IMR-90 (cell line): ENCODE measurements at regions not wholly inside any gene's neighbourhood (a gene's known extent, or its start where the extent isn't known, plus 50 kb on each side); places are given as distances from the start of the nearest gene placed in this dataset.

ENCODE experiments used
- ATAC-seq: fragments of 200-7000 bp; cut with Tn5 transposase; 2 replicates; pipeline ENCODE4 v1.9.1; 2020; ENCODE audit warnings: low read depth, mild to moderate bottlenecking, moderate library complexity
- BruUV-seq: library from RNA; stranded (reverse); fragments of 400-500 nt; replicated peaks from 2 replicates; lab custom pipeline; 2021; lab: Mats Ljungman, UMichigan
- CTCF ChIA-PET: fragments of 300-600 bp; formaldehyde crosslinking; extraction: SDS; loops from one replicate; lab custom pipeline; 2021; ENCODE audit warnings: antibody characterized with exemption; lab: Yijun Ruan, JAX
- POLR2A ChIA-PET: fragments of 300-600 bp; sonication (Branson Sonifier 250); formaldehyde crosslinking; loops from one replicate; lab custom pipeline; 2022; ENCODE audit warnings: antibody characterized with exemption; ENCODE audit not compliant: unreplicated experiment; lab: Charles Lee
- DNase-seq: peaks from one replicate; pipeline ENCODE4 v3.0.0; 2013
- H2AFZ ChIP-seq: replicated peaks from 2 replicates; pipeline ENCODE3; 2013; ENCODE audit warnings: low read length, mild to moderate bottlenecking; ENCODE audit not compliant: poor library complexity
- H2AK5ac ChIP-seq: 2 replicates; pipeline ENCODE4 v1.6.1; 2013; ENCODE audit warnings: low read depth, low read length, inconsistent platforms
- H2AK9ac ChIP-seq: replicated peaks from 2 replicates; pipeline ENCODE3; 2013; ENCODE audit warnings: mild to moderate bottlenecking, low read depth, low read length, moderate library complexity; ENCODE audit not compliant: poor library complexity
- H2BK120ac ChIP-seq: 2 replicates; pipeline ENCODE4 v1.6.1; 2013; ENCODE audit warnings: low read depth, low read length, inconsistent platforms
- H2BK15ac ChIP-seq: 3 replicates; pipeline ENCODE4 v1.6.1; 2013; ENCODE audit warnings: low read depth, low read length, inconsistent platforms
- H2BK20ac ChIP-seq: 2 replicates; pipeline ENCODE4 v1.6.1; 2013; ENCODE audit warnings: low read depth, mild to moderate bottlenecking, inconsistent platforms, low read length, moderate library complexity
- H2BK5ac ChIP-seq: 2 replicates; pipeline ENCODE4 v1.6.1; 2013; ENCODE audit warnings: mild to moderate bottlenecking, low read depth, low read length, inconsistent platforms; ENCODE audit not compliant: poor library complexity, severe bottlenecking
- H3K14ac ChIP-seq: replicated peaks from 2 replicates; pipeline ENCODE4 v1.6.1; 2013; ENCODE audit warnings: low read depth, low read length, inconsistent platforms
- H3K18ac ChIP-seq: 2 replicates; pipeline ENCODE4 v1.6.1; 2013; ENCODE audit warnings: low read depth, low read length, control low read depth
- H3K23ac ChIP-seq: 2 replicates; pipeline ENCODE4 v1.6.1; 2013; ENCODE audit warnings: low read depth, low read length, inconsistent platforms
- H3K27ac ChIP-seq: 2 replicates; pipeline ENCODE4 v1.5.1; 2013; ENCODE audit warnings: mild to moderate bottlenecking, control low read depth, low read length; ENCODE audit not compliant: insufficient read depth
- H3K27me3 ChIP-seq: 2 replicates; pipeline ENCODE4 v1.6.1; 2013; ENCODE audit warnings: low read length; ENCODE audit not compliant: control insufficient read depth, insufficient read depth
- H3K36me3 ChIP-seq: 2 replicates; pipeline ENCODE4 v1.6.1; 2013; ENCODE audit warnings: low read length, mixed read lengths; ENCODE audit not compliant: control insufficient read depth, insufficient read depth
- H3K4ac ChIP-seq: 2 replicates; pipeline ENCODE4 v1.6.1; 2013; ENCODE audit warnings: low read depth, low read length, inconsistent platforms
- H3K4me1 ChIP-seq: 2 replicates; pipeline ENCODE4 v1.6.1; 2013; ENCODE audit warnings: low read length, mixed read lengths; ENCODE audit not compliant: control insufficient read depth, insufficient read depth
- H3K4me2 ChIP-seq: 2 replicates; pipeline ENCODE4 v1.6.1; 2013; ENCODE audit warnings: low read depth, mild to moderate bottlenecking, control low read depth, low read length, moderate library complexity
- H3K4me3 ChIP-seq: 2 replicates; pipeline ENCODE4 v1.5.1; 2013; ENCODE audit warnings: low read depth, mild to moderate bottlenecking, control low read depth, low read length, moderate library complexity; ENCODE audit not compliant: insufficient read depth
- H3K56ac ChIP-seq: 2 replicates; pipeline ENCODE4 v1.6.1; 2013; ENCODE audit warnings: low read length, inconsistent platforms; ENCODE audit not compliant: insufficient read depth; ENCODE audit errors: extremely low read depth
- H3K79me1 ChIP-seq, 2 experiments: 2 replicates each; pipeline ENCODE4 v1.6.1; 2013; ENCODE audit warnings: low read length in 2 of 2, inconsistent platforms in 1 of 2, low read depth in 1 of 2
- H3K9ac ChIP-seq: 2 replicates; pipeline ENCODE4 v1.6.1; 2013; ENCODE audit warnings: low read depth, low read length, control low read depth
- H3K9me1 ChIP-seq: 2 replicates; pipeline ENCODE4 v1.6.1; 2013; ENCODE audit warnings: low read length, inconsistent platforms; ENCODE audit not compliant: insufficient read depth
- H3K9me3 ChIP-seq: 2 replicates; pipeline ENCODE4 v1.6.1; 2013; ENCODE audit warnings: low read length; ENCODE audit not compliant: control insufficient read depth, insufficient read depth
- H4K20me1 ChIP-seq: 2 replicates; pipeline ENCODE4 v1.6.1; 2013; ENCODE audit warnings: low read length, inconsistent platforms; ENCODE audit not compliant: insufficient read depth
- H4K5ac ChIP-seq: 2 replicates; pipeline ENCODE4 v1.6.1; 2013; ENCODE audit warnings: mild to moderate bottlenecking, low read depth, low read length, control low read depth
- H4K8ac ChIP-seq, 2 experiments: 2 replicates each; pipeline ENCODE4 v1.6.1; 2013; ENCODE audit warnings: low read depth in 2 of 2, low read length in 2 of 2, control low read depth in 1 of 2, inconsistent platforms in 1 of 2
- H4K91ac ChIP-seq: 2 replicates; pipeline ENCODE4 v1.6.1; 2013; ENCODE audit warnings: low read depth, low read length, inconsistent platforms; ENCODE audit not compliant: insufficient read depth
- BHLHE40 ChIP-seq: fragments of 150-350 bp; IDR thresholded peaks from 2 replicates; pipeline ENCODE4 v1.6.1; 2016; ENCODE audit warnings: mild to moderate bottlenecking, low read depth, low read length
- CEBPB ChIP-seq: IDR thresholded peaks from 2 replicates; pipeline ENCODE4 v1.6.1; 2012; ENCODE audit warnings: low read depth, low read length, improper control_type of control experiment
- CHD1 ChIP-seq: IDR thresholded peaks from 2 replicates; pipeline ENCODE4 v1.6.1; 2012; ENCODE audit warnings: low read depth, low read length, improper control_type of control experiment
- CTCF ChIP-seq: conservative IDR thresholded peaks from 2 replicates; pipeline ENCODE4 v1.5.1; 2012; ENCODE audit warnings: mild to moderate bottlenecking, low read depth, low read length, improper control_type of control experiment
- FOS ChIP-seq: fragments of 150-350 bp; IDR thresholded peaks from 2 replicates; pipeline ENCODE4 v1.6.1; 2016; ENCODE audit warnings: low read depth, low read length
- MXI1 ChIP-seq: IDR thresholded peaks from 2 replicates; pipeline ENCODE4 v1.6.1; 2012; ENCODE audit warnings: low read depth, mild to moderate bottlenecking, low read length, moderate library complexity, borderline replicate concordance
- NFE2L2 ChIP-seq: fragments of 150-350 bp; IDR thresholded peaks from 2 replicates; pipeline ENCODE4 v1.6.1; 2016; ENCODE audit warnings: low read depth, mild to moderate bottlenecking, low read length
- POLR2A ChIP-seq: IDR thresholded peaks from 2 replicates; pipeline ENCODE4 v1.6.1; 2012; ENCODE audit warnings: mild to moderate bottlenecking, low read depth, low read length
- RAD21 ChIP-seq: IDR thresholded peaks from 2 replicates; pipeline ENCODE4 v1.6.1; 2012; ENCODE audit warnings: low read length, improper control_type of control experiment
- RCOR1 ChIP-seq: IDR thresholded peaks from 2 replicates; pipeline ENCODE4 v1.6.1; 2012; ENCODE audit warnings: mild to moderate bottlenecking, low read length, improper control_type of control experiment; ENCODE audit not compliant: insufficient replicate concordance
- RFX5 ChIP-seq: IDR thresholded peaks from 2 replicates; pipeline ENCODE4 v1.8.0; 2012; ENCODE audit warnings: low read depth, mild to moderate bottlenecking, low read length, moderate library complexity
- SMC3 ChIP-seq: fragments of 150-350 bp; IDR thresholded peaks from 2 replicates; pipeline ENCODE4 v1.6.1; 2016; ENCODE audit warnings: low read depth, mild to moderate bottlenecking, antibody characterized with exemption, low read length, moderate library complexity
- USF2 ChIP-seq: fragments of 150-350 bp; IDR thresholded peaks from 2 replicates; pipeline ENCODE4 v1.6.1; 2017; ENCODE audit warnings: mild to moderate bottlenecking, antibody characterized with exemption, low read length, low read depth
- WGBS, 2 experiments: methylation state at CpG; one replicate each; pipeline versions ENCODE4 v1.1.5 to v1.1.7; 2013; ENCODE audit warnings: missing lambda C conversion rate in 2 of 2; ENCODE audit not compliant: insufficient read length in 1 of 2; ENCODE audit errors: extremely low coverage in 2 of 2; 5-methylcytosine and 5-hydroxymethylcytosine counted together
- dilution Hi-C: fragments of 300-500 bp; cut with HindIII; formaldehyde crosslinking; loops from one replicate; pipeline ENCODE4 v1.14.3; 2018; ENCODE audit warnings: low sequenced_read_pairs; ENCODE audit not compliant: unreplicated experiment
- in situ Hi-C: fragments of 300-500 bp; cut with MboI; formaldehyde crosslinking; loops from 3 replicates; pipeline ENCODE4 v1.14.3; 2019; ENCODE audit warnings: low sequenced_read_pairs, inconsistent platforms, mixed read lengths
- intact Hi-C: fragments of 100-400 bp; cut with micrococcal nuclease; formaldehyde crosslinking; loops from 2 replicates; pipeline ENCODE4 v1.10.0; 2022

GRCh38 chr11:109222761-109223160 lies 199.2 kb upstream of the C11orf87 start:
- Histone ChIP-seq H2AK5ac (no peak overlapping the region), H2BK20ac (no peak overlapping the region), H2AFZ (no peak overlapping the region), H3K4me2 (no peak overlapping the region), H4K8ac (no peak overlapping the region), H3K36me3 (no peaks in the 10 kb centered on the region), H3K4me3 (no peak overlapping the region), H3K9me3 (no peaks in the 10 kb centered on the region), H2BK120ac (no peak overlapping the region), H3K18ac (no peak overlapping the region), H3K23ac (no peak overlapping the region), H4K5ac (no peak overlapping the region), H3K27me3 (no peaks in the 10 kb centered on the region), H2BK5ac (no peak overlapping the region), H3K4me1 (no peaks in the 10 kb centered on the region), H4K91ac (no peak overlapping the region), H3K79me1 (no peaks in the 10 kb centered on the region), H4K20me1 (no peaks in the 10 kb centered on the region), H3K4ac (no peak overlapping the region), H3K27ac (no peak overlapping the region), H3K9me1 (no peaks in the 10 kb centered on the region), H3K56ac (no peak overlapping the region), H2AK9ac (no peak overlapping the region), H2BK15ac (no peak overlapping the region), H3K14ac (no peak overlapping the region), H3K9ac (no peak overlapping the region)
- CTCF ChIA-PET: no interaction called here
- dilution Hi-C loops: no loop called here
- TF ChIP-seq RAD21 (no peak), CTCF (no peak), BHLHE40 (no peak), RCOR1 (no peak), POLR2A (no peak), CEBPB (no peak), NFE2L2 (no peak), MXI1 (no peak), USF2 (no peak), RFX5 (no peak), CHD1 (no peak), SMC3 (no peak), FOS (no peak)
- POLR2A ChIA-PET: no interaction called here
- intact Hi-C loops: no loop called here
- 80% methylated on average over 1 of the region's 2 CpGs; no CpG with 5 or more reads in 1 of the 2 experiments for WGBS, 2 experiments
- in situ Hi-C loops: no loop called here
- DNase-seq (no peak), ATAC-seq (no peak)
- BruUV-seq: no TSS peak
